GM23338 (cell line): ENCODE measurements at regions not wholly inside any gene's neighbourhood (a gene's known extent, or its start where the extent isn't known, plus 50 kb on each side); places are given as distances from the start of the nearest gene placed in this dataset.

Source experiments
- ATAC-seq: fragments of 200-7000 bp; cut with Tn5 transposase; 3 replicates; pipeline ENCODE4 v1.9.1; 2020
- DNase-seq: peaks from one replicate; pipeline ENCODE4 v3.0.0-alpha.2; 2015; ENCODE audit warnings: low spot score
- H2AFZ ChIP-seq: fragments of 200-600 bp; sonication (generic); 2 replicates; pipeline ENCODE4 v1.8.0; 2016; ENCODE audit warnings: antibody characterized with exemption, mild to moderate bottlenecking, moderate library complexity
- H3F3A ChIP-seq: fragments of 200-600 bp; sonication (generic); replicated peaks from 2 replicates; pipeline ENCODE4 v1.8.0; 2017; ENCODE audit warnings: antibody characterized with exemption, mixed run types, low read depth
- H3K27ac ChIP-seq: fragments of 200-600 bp; sonication (generic); 2 replicates; pipeline ENCODE4 v1.6.1; 2016; ENCODE audit warnings: low read depth
- H3K27me3 ChIP-seq: fragments of 200-600 bp; sonication (generic); 2 replicates; pipeline ENCODE4 v1.8.0; 2016; ENCODE audit warnings: mild to moderate bottlenecking, mixed run types, moderate library complexity; ENCODE audit not compliant: insufficient read depth
- H3K36me3 ChIP-seq: fragments of 200-600 bp; sonication (generic); 2 replicates; pipeline ENCODE4 v1.8.0; 2016; ENCODE audit warnings: mild to moderate bottlenecking; ENCODE audit not compliant: insufficient read depth
- H3K4me1 ChIP-seq: fragments of 200-600 bp; sonication (generic); 2 replicates; pipeline ENCODE4 v1.8.0; 2016; ENCODE audit warnings: mild to moderate bottlenecking, moderate library complexity; ENCODE audit not compliant: insufficient read depth
- H3K4me2 ChIP-seq: fragments of 200-600 bp; sonication (generic); 2 replicates; pipeline ENCODE4 v1.7.1; 2017; ENCODE audit warnings: mixed run types
- H3K4me3 ChIP-seq: fragments of 200-600 bp; sonication (generic); 2 replicates; pipeline ENCODE4 v1.6.1; 2016; ENCODE audit warnings: mixed run types
- H3K79me2 ChIP-seq: fragments of 200-600 bp; sonication (generic); replicated peaks from 2 replicates; pipeline ENCODE4 v1.8.0; 2017; ENCODE audit warnings: mild to moderate bottlenecking; ENCODE audit not compliant: insufficient read depth
- H3K9me2 ChIP-seq: fragments of 200-600 bp; sonication (generic); 2 replicates; pipeline ENCODE4 v1.8.0; 2017; ENCODE audit not compliant: insufficient read depth
- H4K20me1 ChIP-seq: fragments of 200-600 bp; sonication (generic); replicated peaks from 2 replicates; pipeline ENCODE4 v1.8.0; 2017; ENCODE audit warnings: mild to moderate bottlenecking; ENCODE audit not compliant: insufficient read depth
- H3K27ac Mint-ChIP-seq: 2 replicates; pipeline ENCODE4 v1.8.0; 2020; ENCODE audit warnings: inconsistent platforms, mild to moderate bottlenecking, moderate library complexity, mixed read lengths
- H3K27me3 Mint-ChIP-seq: 3 replicates; pipeline ENCODE4 v1.8.0; 2022; ENCODE audit warnings: low read depth, mild to moderate bottlenecking, moderate library complexity, mixed read lengths, inconsistent platforms; ENCODE audit not compliant: insufficient read depth, poor library complexity
- H3K36me3 Mint-ChIP-seq: 3 replicates; pipeline ENCODE4 v1.8.0; 2021; ENCODE audit warnings: low read depth, mild to moderate bottlenecking, inconsistent platforms, moderate library complexity, mixed read lengths
- H3K4me1 Mint-ChIP-seq: 3 replicates; pipeline ENCODE4 v1.8.0; 2020; ENCODE audit warnings: mild to moderate bottlenecking, inconsistent platforms, mixed read lengths
- H3K4me3 Mint-ChIP-seq: 3 replicates; pipeline ENCODE4 v1.8.0; 2021; ENCODE audit warnings: moderate library complexity, mild to moderate bottlenecking, inconsistent platforms, mixed read lengths
- H3K9me3 Mint-ChIP-seq: 3 replicates; pipeline ENCODE4 v1.8.0; 2020; ENCODE audit warnings: moderate library complexity, mild to moderate bottlenecking, inconsistent platforms, mixed read lengths
- CREB1 ChIP-seq: fragments of 250-450 bp; sonication (Bioruptor Pico); IDR thresholded peaks from 2 replicates; pipeline ENCODE4 v1.5.0; 2020; ENCODE audit warnings: low read depth, mild to moderate bottlenecking, moderate library complexity
- EZH2 ChIP-seq: fragments of 200-600 bp; sonication (generic); IDR thresholded peaks from one replicate; pipeline ENCODE4 v1.8.0; 2017; ENCODE audit warnings: antibody characterized with exemption, mild to moderate bottlenecking, low read depth; ENCODE audit not compliant: unreplicated experiment
- EZH2phosphoT487 ChIP-seq: fragments of 200-600 bp; sonication (generic); IDR thresholded peaks from one replicate; pipeline ENCODE4 v1.8.1; 2018; ENCODE audit warnings: antibody characterized with exemption; ENCODE audit not compliant: unreplicated experiment
- NANOG ChIP-seq: IDR thresholded peaks from 2 replicates; pipeline ENCODE4 v1.6.1; 2016; ENCODE audit warnings: antibody characterized with exemption, borderline replicate concordance
- POLR2AphosphoS5 ChIP-seq: IDR thresholded peaks from 2 replicates; pipeline ENCODE4 v1.6.1; 2016; ENCODE audit warnings: antibody characterized with exemption, low read depth
- STAT1 ChIP-seq: IDR thresholded peaks from one replicate; pipeline ENCODE4 v1.6.1; 2016; ENCODE audit warnings: antibody characterized with exemption; ENCODE audit not compliant: unreplicated experiment
- TF ChIP-seq, protein P1 (sequence below), 2 experiments: fragments of 200-600 bp in 1 of 2; sonication (generic) in 1 of 2; conservative IDR thresholded peaks; 2 replicates each; pipeline versions ENCODE4 v1.5.1 to v1.6.1; 2016 to 2017; ENCODE audit warnings: antibody characterized with exemption in 2 of 2, low read depth in 2 of 2, mild to moderate bottlenecking in 2 of 2, moderate library complexity in 1 of 2
- TF ChIP-seq, protein P2 (sequence below): fragments of 250-450 bp; sonication (Bioruptor Pico); IDR thresholded peaks from 2 replicates; pipeline ENCODE4 v1.5.0; 2020; ENCODE audit warnings: mild to moderate bottlenecking, moderate library complexity
- TF ChIP-seq, protein P3 (sequence below): IDR thresholded peaks from 2 replicates; pipeline ENCODE4 v1.6.1; 2016; ENCODE audit warnings: antibody characterized with exemption

DNA sequence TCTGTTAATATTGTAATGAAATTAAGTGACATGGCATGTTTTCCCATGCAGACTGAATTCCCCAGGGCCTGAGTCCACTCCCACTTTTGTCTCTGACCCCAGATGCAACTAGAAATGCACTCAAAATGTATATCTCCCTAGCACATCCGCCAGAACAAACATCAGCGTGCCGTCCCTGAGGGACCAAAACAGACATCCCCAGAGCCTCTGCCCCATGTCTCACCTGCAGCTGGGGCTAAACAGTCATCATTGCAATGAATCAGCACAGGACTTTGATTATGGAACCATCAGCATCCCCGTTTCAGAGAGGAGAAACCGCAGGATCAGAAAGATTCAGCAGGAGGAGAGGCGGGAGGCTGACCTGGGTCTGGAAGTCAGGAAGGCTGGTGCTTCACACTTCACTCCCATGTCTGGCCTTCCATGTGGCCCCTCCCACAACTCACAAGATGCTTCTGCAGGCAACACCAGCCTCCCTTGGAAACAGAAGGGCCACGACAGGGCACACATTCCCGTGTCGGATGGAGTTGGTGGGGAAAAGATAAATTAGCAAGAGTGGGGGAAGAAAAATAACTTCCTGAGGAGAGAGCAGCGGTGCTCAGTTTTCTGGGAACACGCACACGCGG lies 130.6 kb upstream of the VSTM2B start (continued):
- TF ChIP-seq, protein P1, sequence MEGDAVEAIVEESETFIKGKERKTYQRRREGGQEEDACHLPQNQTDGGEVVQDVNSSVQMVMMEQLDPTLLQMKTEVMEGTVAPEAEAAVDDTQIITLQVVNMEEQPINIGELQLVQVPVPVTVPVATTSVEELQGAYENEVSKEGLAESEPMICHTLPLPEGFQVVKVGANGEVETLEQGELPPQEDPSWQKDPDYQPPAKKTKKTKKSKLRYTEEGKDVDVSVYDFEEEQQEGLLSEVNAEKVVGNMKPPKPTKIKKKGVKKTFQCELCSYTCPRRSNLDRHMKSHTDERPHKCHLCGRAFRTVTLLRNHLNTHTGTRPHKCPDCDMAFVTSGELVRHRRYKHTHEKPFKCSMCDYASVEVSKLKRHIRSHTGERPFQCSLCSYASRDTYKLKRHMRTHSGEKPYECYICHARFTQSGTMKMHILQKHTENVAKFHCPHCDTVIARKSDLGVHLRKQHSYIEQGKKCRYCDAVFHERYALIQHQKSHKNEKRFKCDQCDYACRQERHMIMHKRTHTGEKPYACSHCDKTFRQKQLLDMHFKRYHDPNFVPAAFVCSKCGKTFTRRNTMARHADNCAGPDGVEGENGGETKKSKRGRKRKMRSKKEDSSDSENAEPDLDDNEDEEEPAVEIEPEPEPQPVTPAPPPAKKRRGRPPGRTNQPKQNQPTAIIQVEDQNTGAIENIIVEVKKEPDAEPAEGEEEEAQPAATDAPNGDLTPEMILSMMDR (conservative IDR thresholded peaks at IDR 0.05; ENCODE audit: low read depth in 2 of 2) = no peak
- no peak for TF ChIP-seq STAT1
- TF ChIP-seq, protein P2, sequence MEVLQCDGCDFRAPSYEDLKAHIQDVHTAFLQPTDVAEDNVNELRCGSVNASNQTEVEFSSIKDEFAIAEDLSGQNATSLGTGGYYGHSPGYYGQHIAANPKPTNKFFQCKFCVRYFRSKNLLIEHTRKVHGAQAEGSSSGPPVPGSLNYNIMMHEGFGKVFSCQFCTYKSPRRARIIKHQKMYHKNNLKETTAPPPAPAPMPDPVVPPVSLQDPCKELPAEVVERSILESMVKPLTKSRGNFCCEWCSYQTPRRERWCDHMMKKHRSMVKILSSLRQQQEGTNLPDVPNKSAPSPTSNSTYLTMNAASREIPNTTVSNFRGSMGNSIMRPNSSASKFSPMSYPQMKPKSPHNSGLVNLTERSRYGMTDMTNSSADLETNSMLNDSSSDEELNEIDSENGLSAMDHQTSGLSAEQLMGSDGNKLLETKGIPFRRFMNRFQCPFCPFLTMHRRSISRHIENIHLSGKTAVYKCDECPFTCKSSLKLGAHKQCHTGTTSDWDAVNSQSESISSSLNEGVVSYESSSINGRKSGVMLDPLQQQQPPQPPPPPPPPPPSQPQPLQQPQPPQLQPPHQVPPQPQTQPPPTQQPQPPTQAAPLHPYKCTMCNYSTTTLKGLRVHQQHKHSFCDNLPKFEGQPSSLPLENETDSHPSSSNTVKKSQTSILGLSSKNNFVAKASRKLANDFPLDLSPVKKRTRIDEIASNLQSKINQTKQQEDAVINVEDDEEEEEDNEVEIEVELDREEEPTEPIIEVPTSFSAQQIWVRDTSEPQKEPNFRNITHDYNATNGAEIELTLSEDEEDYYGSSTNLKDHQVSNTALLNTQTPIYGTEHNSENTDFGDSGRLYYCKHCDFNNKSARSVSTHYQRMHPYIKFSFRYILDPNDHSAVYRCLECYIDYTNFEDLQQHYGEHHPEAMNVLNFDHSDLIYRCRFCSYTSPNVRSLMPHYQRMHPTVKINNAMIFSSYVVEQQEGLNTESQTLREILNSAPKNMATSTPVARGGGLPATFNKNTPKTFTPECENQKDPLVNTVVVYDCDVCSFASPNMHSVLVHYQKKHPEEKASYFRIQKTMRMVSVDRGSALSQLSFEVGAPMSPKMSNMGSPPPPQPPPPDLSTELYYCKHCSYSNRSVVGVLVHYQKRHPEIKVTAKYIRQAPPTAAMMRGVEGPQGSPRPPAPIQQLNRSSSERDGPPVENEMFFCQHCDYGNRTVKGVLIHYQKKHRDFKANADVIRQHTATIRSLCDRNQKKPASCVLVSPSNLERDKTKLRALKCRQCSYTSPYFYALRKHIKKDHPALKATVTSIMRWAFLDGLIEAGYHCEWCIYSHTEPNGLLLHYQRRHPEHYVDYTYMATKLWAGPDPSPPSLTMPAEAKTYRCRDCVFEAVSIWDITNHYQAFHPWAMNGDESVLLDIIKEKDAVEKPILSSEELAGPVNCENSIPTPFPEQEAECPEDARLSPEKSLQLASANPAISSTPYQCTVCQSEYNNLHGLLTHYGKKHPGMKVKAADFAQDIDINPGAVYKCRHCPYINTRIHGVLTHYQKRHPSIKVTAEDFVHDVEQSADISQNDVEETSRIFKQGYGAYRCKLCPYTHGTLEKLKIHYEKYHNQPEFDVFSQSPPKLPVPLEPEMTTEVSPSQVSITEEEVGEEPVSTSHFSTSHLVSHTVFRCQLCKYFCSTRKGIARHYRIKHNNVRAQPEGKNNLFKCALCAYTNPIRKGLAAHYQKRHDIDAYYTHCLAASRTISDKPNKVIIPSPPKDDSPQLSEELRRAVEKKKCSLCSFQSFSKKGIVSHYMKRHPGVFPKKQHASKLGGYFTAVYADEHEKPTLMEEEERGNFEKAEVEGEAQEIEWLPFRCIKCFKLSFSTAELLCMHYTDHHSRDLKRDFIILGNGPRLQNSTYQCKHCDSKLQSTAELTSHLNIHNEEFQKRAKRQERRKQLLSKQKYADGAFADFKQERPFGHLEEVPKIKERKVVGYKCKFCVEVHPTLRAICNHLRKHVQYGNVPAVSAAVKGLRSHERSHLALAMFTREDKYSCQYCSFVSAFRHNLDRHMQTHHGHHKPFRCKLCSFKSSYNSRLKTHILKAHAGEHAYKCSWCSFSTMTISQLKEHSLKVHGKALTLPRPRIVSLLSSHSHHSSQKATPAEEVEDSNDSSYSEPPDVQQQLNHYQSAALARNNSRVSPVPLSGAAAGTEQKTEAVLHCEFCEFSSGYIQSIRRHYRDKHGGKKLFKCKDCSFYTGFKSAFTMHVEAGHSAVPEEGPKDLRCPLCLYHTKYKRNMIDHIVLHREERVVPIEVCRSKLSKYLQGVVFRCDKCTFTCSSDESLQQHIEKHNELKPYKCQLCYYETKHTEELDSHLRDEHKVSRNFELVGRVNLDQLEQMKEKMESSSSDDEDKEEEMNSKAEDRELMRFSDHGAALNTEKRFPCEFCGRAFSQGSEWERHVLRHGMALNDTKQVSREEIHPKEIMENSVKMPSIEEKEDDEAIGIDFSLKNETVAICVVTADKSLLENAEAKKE (CRISPR knock-in tag) = no peak
- TF ChIP-seq, protein P3, sequence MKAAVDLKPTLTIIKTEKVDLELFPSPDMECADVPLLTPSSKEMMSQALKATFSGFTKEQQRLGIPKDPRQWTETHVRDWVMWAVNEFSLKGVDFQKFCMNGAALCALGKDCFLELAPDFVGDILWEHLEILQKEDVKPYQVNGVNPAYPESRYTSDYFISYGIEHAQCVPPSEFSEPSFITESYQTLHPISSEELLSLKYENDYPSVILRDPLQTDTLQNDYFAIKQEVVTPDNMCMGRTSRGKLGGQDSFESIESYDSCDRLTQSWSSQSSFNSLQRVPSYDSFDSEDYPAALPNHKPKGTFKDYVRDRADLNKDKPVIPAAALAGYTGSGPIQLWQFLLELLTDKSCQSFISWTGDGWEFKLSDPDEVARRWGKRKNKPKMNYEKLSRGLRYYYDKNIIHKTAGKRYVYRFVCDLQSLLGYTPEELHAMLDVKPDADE = no peak

DNA sequence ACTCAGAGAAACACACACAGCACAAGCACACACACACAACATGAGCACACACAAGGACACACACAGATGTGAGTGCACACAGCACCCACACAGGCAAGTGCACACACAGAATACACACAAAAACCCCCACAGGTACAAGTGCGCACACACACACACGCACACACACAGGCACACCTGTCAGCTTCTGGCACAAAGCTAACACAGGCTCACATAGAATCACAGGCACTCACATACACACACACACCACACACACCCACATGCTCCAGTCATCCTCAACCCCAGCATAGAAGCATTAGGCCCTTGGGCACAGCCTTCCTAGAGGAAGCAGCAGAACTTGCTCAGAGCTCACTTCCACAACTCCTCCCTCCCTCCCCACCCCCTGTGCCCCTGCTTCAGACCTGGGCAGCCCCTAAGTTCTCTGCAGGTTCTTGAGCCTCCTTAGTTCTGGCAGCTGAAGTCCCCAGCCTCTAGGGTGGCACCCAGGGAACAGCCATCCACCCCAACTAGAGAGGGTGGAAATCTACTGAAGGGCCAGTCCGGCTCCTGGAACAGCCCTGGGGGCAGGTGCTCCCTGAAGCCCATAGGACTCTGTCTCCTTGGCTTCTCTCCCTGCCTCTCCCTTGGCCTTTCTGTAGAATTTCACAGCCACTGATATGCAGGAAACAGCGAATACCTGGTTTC lies 129.9 kb upstream of the VSTM2B start:
- no peak for ATAC-seq
- no peak overlapping the region for H3K27ac ChIP-seq
- no peak for TF ChIP-seq CREB1 (CRISPR knock-in tag)
- no peak for TF ChIP-seq STAT1
- TF ChIP-seq, protein P1 (conservative IDR thresholded peaks at IDR 0.05; ENCODE audit: low read depth in 2 of 2) = no peak
- no peak for TF ChIP-seq POLR2AphosphoS5
- TF ChIP-seq NANOG = no peak
- TF ChIP-seq EZH2phosphoT487 = no peak
- no peak for TF ChIP-seq EZH2

More for the DNA sequence above, 129.9 kb upstream of the VSTM2B start:
- no peaks in the 10 kb centered on the region for H3F3A ChIP-seq
- no peak overlapping the region for H2AFZ ChIP-seq
- H3K4me1 ChIP-seq = peaks cover 8% of the 10 kb centered on the region; the same call in 1 of the 2 replicates
- Mint-ChIP-seq H3K36me3 (peaks cover 4% of the 10 kb centered on the region; the same call in 2 of the 3 replicates), H3K27me3 (peaks cover 26% of the 10 kb centered on the region), H3K9me3 (peaks cover 11% of the 10 kb centered on the region), H3K4me3 (no peak overlapping the region), H3K27ac (no peak overlapping the region), H3K4me1 (peaks cover 37% of the 10 kb centered on the region)
- no peaks in the 10 kb centered on the region for H3K36me3 ChIP-seq
- no peaks in the 10 kb centered on the region for H3K27me3 ChIP-seq
- H3K4me2 ChIP-seq = no peak overlapping the region
- H3K79me2 ChIP-seq = no peaks in the 10 kb centered on the region
- H4K20me1 ChIP-seq = no peaks in the 10 kb centered on the region
- no peak overlapping the region for H3K4me3 ChIP-seq
- no peaks in the 10 kb centered on the region for H3K9me2 ChIP-seq
- DNase-seq = no peak
